Activated CD8-positive, alpha-beta T cell treated with anti-CD3 and anti-CD28 coated beads for 36 hours (primary cell): ENCODE measurements at regions not wholly inside any gene's neighbourhood (a gene's known extent, or its start where the extent isn't known, plus 50 kb on each side); places are given as distances from the start of the nearest gene placed in this dataset.
A peak's percentile ranks its signal among the peaks of the same experiment; 100 is the strongest.

Experiments
- ATAC-seq: fragments of 200-7000 bp; cut with Tn5 transposase; one replicate; pipeline ENCODE4 v1.10.0; 2021; ENCODE audit warnings: mild to moderate bottlenecking, moderate library complexity
- CTCF ChIA-PET: fragments of 350-600 bp; sonication (Branson Sonifier 250); formaldehyde crosslinking; loops from one replicate; lab custom pipeline; 2021; ENCODE audit warnings: antibody characterized with exemption; lab: Charles Lee
- POLR2A ChIA-PET: fragments of 350-600 bp; sonication (Branson Sonifier 250); formaldehyde crosslinking; loops from one replicate; lab custom pipeline; 2021; ENCODE audit warnings: antibody characterized with exemption; lab: Charles Lee
- DNase-seq: peaks from one replicate; pipeline ENCODE4 v3.0.0-alpha.2; 2020
- H3K27ac Mint-ChIP-seq: one replicate; pipeline ENCODE4 v1.8.0; 2021; ENCODE audit warnings: mild to moderate bottlenecking, mixed read lengths
- H3K27me3 Mint-ChIP-seq: one replicate; pipeline ENCODE4 v1.8.0; 2021; ENCODE audit warnings: mixed read lengths
- H3K36me3 Mint-ChIP-seq: one replicate; pipeline ENCODE4 v1.8.0; 2021; ENCODE audit warnings: low read depth, mixed read lengths
- H3K4me1 Mint-ChIP-seq: one replicate; pipeline ENCODE4 v1.8.0; 2021; ENCODE audit warnings: low read depth, mixed read lengths
- H3K4me3 Mint-ChIP-seq: one replicate; pipeline ENCODE4 v1.8.0; 2021; ENCODE audit warnings: mild to moderate bottlenecking, moderate library complexity, mixed read lengths
- H3K9me3 Mint-ChIP-seq: one replicate; pipeline ENCODE4 v1.8.0; 2021; ENCODE audit warnings: mixed read lengths
- CTCF ChIP-seq: fragments of 200-600 bp; IDR thresholded peaks from one replicate; pipeline ENCODE4 v1.8.0; 2022; ENCODE audit warnings: antibody characterized with exemption, mild to moderate bottlenecking
- intact Hi-C: fragments of 100-400 bp; cut with micrococcal nuclease; formaldehyde crosslinking; loops from one replicate; pipeline ENCODE4 v1.10.0; 2022

GRCh38 chr21:15437883-15438282 lies 291.9 kb upstream of the USP25 start:
- H3K27ac Mint-ChIP-seq = peak overlapping the region; percentile 13
- ChIA-PET POLR2A (no interaction called here), CTCF (no interaction called here)
- ATAC-seq = peak; percentile 58
- H3K9me3 Mint-ChIP-seq = peaks cover 4% of the 10 kb centered on the region
- H3K4me3 Mint-ChIP-seq = no peak overlapping the region
- peak; percentile 35 for DNase-seq
- peaks cover 20% of the 10 kb centered on the region for H3K4me1 Mint-ChIP-seq
- intact Hi-C loops = no loop called here
- H3K27me3 Mint-ChIP-seq = no peaks in the 10 kb centered on the region
- H3K36me3 Mint-ChIP-seq = peaks cover 2% of the 10 kb centered on the region
- TF ChIP-seq CTCF = no peak

GRCh38 chr21:15439726-15440125 lies 290.1 kb upstream of the USP25 start:
- Mint-ChIP-seq H3K36me3 (peaks cover 2% of the 10 kb centered on the region), H3K4me1 (peaks cover 20% of the 10 kb centered on the region), H3K27ac (no peak overlapping the region), H3K4me3 (no peak overlapping the region), H3K9me3 (no peaks in the 10 kb centered on the region), H3K27me3 (no peaks in the 10 kb centered on the region)
- ChIA-PET CTCF (no interaction called here), POLR2A (no interaction called here)
- no peak for TF ChIP-seq CTCF
- intact Hi-C loops = no loop called here
- no peak for ATAC-seq
- DNase-seq = no peak

- POLR2A ChIA-PET = no interaction called here
These were observed 288.7 kb upstream of the USP25 start for GRCh38 chr21:15441060-15441493.

GRCh38 chr21:15441992-15442391 lies 287.8 kb upstream of the USP25 start:
- no peaks in the 10 kb centered on the region for H3K27me3 Mint-ChIP-seq
- no peak for TF ChIP-seq CTCF
- ATAC-seq (no peak), DNase-seq (no peak)
- H3K9me3 Mint-ChIP-seq = no peaks in the 10 kb centered on the region
- POLR2A ChIA-PET = interaction anchor here (0.6 kb wide), 1 partner anchor 416 kb away, joined by 3 read pairs; no protein-coding TSS in a partner anchor
- H3K36me3 Mint-ChIP-seq = peaks cover 2% of the 10 kb centered on the region
- no peak overlapping the region for H3K4me3 Mint-ChIP-seq
- CTCF ChIA-PET = no interaction called here
- no peak overlapping the region for H3K27ac Mint-ChIP-seq
- H3K4me1 Mint-ChIP-seq = peaks cover 20% of the 10 kb centered on the region
- intact Hi-C loops = no loop called here

More at GRCh38 chr21:15441060-15441493, 288.7 kb upstream of the USP25 start:
- no peaks in the 10 kb centered on the region for H3K27me3 Mint-ChIP-seq
- no peak for TF ChIP-seq CTCF
- H3K9me3 Mint-ChIP-seq = no peaks in the 10 kb centered on the region
- intact Hi-C loops = no loop called here
- peak; percentile 80 for ATAC-seq
- H3K4me1 Mint-ChIP-seq = peaks cover 20% of the 10 kb centered on the region
- peak; percentile 44 for DNase-seq
- no peak overlapping the region for H3K4me3 Mint-ChIP-seq
- no peak overlapping the region for H3K27ac Mint-ChIP-seq
- H3K36me3 Mint-ChIP-seq = peaks cover 2% of the 10 kb centered on the region
- CTCF ChIA-PET = no interaction called here

- no peaks in the 10 kb centered on the region for H3K27me3 Mint-ChIP-seq
- peaks cover 2% of the 10 kb centered on the region for H3K36me3 Mint-ChIP-seq
- H3K9me3 Mint-ChIP-seq = peaks cover 4% of the 10 kb centered on the region
- intact Hi-C loops = no loop called here
- no peak overlapping the region for H3K4me3 Mint-ChIP-seq
- peaks cover 17% of the 10 kb centered on the region for H3K4me1 Mint-ChIP-seq
- DNase-seq (no peak), ATAC-seq (no peak)
- ChIA-PET POLR2A (interaction anchor here (0.6 kb wide), 1 partner anchor 417 kb away, joined by 3 read pairs; no protein-coding TSS in a partner anchor), CTCF (no interaction called here)
- TF ChIP-seq CTCF = no peak
- H3K27ac Mint-ChIP-seq = no peak overlapping the region
These were observed 286.9 kb upstream of the USP25 start for GRCh38 chr21:15442743-15443469.
